ENCODE measurements at regions not wholly inside any gene's neighbourhood (a gene's known extent, or its start where the extent isn't known, plus 50 kb on each side); places are given as distances from the start of the nearest gene placed in this dataset.

DNA sequence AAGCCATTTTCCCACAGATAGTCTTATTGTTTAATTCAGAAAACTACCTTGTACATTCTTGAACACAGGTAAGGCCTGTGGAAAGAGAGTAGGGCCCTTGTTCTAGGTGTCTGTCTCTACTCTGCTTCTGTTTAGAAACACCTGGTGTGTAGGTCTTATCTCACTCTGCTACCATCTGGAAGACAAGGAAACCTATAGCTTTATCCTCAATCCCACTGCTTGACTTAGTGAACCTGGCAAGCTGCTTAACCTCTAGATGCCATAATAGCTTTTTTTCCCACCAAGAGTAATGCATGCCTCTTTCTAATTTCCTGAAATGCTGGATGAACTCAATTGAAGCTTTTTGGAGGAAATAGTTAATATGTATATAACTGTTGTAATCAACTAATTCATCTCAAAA, 82.6 kb upstream of the RAP2B start:
- TF ChIP-seq, protein P1, sequence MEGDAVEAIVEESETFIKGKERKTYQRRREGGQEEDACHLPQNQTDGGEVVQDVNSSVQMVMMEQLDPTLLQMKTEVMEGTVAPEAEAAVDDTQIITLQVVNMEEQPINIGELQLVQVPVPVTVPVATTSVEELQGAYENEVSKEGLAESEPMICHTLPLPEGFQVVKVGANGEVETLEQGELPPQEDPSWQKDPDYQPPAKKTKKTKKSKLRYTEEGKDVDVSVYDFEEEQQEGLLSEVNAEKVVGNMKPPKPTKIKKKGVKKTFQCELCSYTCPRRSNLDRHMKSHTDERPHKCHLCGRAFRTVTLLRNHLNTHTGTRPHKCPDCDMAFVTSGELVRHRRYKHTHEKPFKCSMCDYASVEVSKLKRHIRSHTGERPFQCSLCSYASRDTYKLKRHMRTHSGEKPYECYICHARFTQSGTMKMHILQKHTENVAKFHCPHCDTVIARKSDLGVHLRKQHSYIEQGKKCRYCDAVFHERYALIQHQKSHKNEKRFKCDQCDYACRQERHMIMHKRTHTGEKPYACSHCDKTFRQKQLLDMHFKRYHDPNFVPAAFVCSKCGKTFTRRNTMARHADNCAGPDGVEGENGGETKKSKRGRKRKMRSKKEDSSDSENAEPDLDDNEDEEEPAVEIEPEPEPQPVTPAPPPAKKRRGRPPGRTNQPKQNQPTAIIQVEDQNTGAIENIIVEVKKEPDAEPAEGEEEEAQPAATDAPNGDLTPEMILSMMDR (conservative IDR thresholded peaks at IDR 0.05; ENCODE audit: low read length): no peak
- no peak for TF ChIP-seq EZH2phosphoT487 (IDR thresholded peaks at IDR 0.05; ENCODE audit: borderline replicate concordance, low read depth, low read length)

Data from OCI-LY7 (cell line).